GM18519 (cell line): ENCODE measurements at regions not wholly inside any gene's neighbourhood (a gene's known extent, or its start where the extent isn't known, plus 50 kb on each side); places are given as distances from the start of the nearest gene placed in this dataset.

Experiments
- ATAC-seq: cut with Tn5 transposase; IDR thresholded peaks from one replicate; pipeline ENCODE4 v1.9.1; 2021; ENCODE audit warnings: mild to moderate bottlenecking, moderate library complexity; ENCODE audit not compliant: unreplicated experiment, low FRiP score

- ATAC-seq, result no peak
Measured at GRCh38 chr7:46654546-46655443, 733.7 kb upstream of the IGFBP3 start.

GRCh38 chr7:46653848-46654247, 732.8 kb upstream of the IGFBP3 start:
- no peak for ATAC-seq

GRCh38 chr7:46652317-46652716, 731.2 kb upstream of the IGFBP3 start:
- ATAC-seq, result no peak

- ATAC-seq, result no peak
Measured at GRCh38 chr7:46651561-46652088, 730.6 kb upstream of the IGFBP3 start.

- ATAC-seq, result no peak
Measured at GRCh38 chr7:46651070-46651469, 730.0 kb upstream of the IGFBP3 start.

DNA sequence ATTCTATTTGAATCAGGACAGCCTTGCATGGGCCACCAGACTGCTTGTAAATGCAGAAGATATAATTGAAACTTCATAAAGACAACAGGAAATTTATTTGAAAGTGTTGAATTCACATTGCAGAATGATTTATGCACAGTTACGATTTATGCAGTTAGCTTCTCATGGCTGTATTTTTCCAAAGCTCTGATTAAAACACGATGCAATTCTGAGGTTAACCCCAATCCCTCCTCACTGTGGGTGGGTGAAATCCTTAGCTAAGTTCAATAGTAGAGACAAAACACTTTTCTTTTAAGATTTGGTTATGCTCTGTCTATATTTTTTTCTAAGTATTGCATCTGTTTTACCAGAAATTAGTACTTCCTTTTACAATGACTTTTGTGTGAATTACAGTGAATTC, 728.8 kb upstream of the IGFBP3 start:
- ATAC-seq, result no peak

- no peak for ATAC-seq
Measured at GRCh38 chr7:46637793-46638735, 717.0 kb upstream of the IGFBP3 start.

- no peak for ATAC-seq
Measured at GRCh38 chr7:46636022-46636421, 715.0 kb upstream of the IGFBP3 start.

DNA sequence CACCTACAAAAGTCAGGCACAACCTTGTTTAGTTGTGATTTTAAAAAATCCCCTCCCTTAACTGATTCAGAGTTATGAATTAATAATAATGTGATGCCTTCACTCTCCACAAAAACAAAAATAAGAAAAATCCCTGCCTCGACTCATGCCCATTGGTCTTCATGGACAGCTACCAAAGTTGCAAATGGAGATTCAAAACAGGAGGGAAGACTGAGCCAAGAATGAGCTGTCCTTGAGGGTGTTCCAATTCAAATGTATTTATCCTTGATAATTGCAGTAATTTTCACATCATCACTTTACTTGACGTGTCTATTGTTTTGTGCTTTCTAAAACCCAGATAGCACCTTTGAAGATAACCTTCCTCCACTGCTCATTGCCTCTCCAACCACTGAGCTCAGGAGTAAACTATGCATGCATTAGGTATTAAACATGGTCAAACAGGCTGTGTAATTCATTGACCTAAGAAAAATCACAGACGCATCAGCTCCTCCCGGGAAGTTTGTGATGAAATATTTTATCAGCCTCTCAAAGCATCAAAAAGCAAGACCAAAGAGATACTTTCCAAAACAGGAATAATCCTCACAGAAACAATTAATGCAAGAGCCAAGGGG, 712.7 kb upstream of the IGFBP3 start:
- ATAC-seq, result no peak

- ATAC-seq, result no peak
Measured at GRCh38 chr7:46633200-46633599, 712.1 kb upstream of the IGFBP3 start.

GRCh38 chr7:46630031-46630430, 709.0 kb upstream of the IGFBP3 start:
- no peak for ATAC-seq

DNA sequence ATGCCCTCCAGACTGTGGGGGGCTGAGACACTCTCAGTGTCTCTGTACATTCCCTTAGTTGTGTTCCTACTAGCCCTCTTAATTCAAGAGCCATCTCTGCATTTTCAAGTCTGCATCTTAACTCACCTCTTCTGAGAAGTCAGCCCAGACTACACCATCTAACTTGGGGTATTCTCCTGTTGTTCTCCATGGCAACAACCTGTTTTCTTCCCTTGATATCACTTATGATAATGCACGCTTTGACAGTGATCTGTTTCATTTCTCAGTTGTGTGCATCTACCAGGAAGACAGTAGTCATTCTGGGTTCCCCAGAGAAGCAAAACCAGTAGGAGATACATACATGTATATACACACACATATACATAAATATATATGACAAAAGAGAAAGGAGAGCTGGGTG, 707.3 kb upstream of the IGFBP3 start:
- ATAC-seq, result no peak

DNA sequence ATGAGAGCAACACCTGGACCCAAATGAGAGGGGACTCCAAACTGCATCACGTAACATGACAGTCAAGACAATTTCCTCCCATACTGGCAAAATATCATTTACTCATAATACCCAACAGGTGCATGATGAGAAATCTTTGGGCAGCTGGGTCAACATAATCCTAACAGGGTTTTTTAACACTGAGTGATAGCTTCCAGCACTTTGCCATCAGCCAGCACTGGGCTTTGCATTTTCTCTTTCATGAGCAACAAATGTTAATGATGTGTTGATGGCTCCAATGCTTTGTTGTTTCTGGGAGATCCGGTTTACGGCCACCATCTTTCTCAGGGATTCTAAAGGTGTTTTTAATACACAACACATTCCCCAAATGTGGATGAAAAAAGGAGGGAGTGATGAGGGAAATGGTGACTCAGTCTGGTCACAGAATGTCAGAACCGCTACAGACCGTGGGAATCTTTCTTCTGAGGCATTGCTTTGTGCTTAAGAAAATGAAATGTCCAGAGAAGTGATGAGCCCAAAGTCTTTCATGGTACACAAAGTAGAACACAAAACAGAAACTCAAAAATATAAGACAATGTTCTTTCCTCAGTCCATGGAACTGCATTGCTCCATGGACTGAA, 705.7 kb upstream of the IGFBP3 start:
- ATAC-seq, result no peak

GRCh38 chr7:46626261-46626660, 705.2 kb upstream of the IGFBP3 start:
- ATAC-seq, result no peak

DNA sequence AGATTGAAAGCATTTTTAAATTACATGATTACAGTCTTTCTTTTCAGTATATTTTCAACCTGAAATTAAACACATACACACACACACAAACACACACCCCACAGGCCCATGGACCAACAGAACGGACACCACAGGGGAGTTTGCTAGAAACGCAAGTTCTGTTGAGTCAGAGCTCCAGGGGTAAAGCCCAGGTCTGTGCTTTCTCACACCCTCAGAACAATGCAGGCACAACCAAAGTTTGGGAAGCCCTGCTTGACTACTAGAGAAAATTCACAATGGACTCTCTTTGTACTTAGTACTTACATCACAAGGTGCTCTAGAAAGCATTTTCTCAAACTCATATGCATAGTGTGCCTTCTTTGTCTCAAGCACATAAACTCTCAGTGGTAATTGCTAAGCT, 704.0 kb upstream of the IGFBP3 start:
- ATAC-seq, result no peak

DNA sequence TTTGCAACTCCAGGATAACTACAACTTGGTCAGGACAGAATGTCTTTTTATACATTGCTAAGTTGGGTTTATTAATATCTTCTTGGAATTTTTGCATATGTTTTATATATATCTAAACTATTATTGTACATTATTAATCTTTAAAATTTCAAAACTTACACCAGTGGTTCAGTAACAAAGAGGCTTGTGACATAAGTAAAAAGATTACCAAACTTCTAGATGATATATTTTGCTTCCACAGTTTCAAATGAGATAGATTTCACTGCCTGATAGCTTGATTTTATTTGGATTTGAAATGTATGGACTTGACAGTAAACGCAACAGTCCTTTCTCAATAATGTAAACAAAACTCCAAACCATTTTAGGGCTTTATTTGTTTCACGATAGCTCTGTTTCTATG, 701.2 kb upstream of the IGFBP3 start:
- ATAC-seq, result no peak

- no peak for ATAC-seq
Measured at GRCh38 chr7:46619723-46620310, 698.7 kb upstream of the IGFBP3 start.

DNA sequence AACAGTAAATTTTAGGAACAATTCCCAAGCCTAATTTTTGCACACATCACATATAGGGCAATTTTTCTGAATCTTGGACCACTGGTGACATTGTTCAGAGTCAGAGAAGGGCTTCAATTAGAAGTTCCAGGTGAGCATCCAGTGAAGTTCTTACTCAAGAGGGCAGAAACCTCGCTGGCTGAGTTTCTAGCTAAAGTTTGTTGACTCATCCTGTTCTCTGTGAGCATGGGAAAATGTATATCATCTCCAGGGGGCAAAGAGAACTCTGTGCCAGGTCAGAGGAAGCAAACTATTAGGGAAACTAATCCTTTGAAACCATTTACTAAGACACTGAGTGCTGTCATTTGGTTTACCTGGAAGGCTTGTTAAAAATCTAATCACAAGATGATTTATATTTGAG, 695.6 kb upstream of the IGFBP3 start:
- ATAC-seq, result no peak

DNA sequence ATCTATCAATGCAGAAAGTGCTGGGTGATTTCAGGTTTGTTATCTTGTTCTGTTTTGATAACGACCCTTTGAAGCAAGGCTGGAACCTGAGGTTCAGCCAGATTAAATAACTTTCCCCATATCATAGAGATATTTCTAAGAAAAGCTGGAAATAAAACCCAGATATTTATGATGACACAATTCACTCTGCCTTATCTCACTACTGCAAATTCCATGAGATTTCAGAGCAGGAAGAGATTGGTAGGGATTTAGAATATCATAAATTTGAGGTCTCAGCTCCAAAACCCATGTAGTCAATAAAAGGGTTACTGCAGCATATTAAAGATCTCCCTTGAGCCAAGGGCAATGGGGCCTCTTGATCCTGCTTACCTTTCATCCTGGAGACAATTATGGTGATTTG, 692.5 kb upstream of the IGFBP3 start:
- ATAC-seq, result no peak

GRCh38 chr7:46613116-46613515, 692.0 kb upstream of the IGFBP3 start:
- no peak for ATAC-seq
